ENCODE measurements at regions not wholly inside any gene's neighbourhood (a gene's known extent, or its start where the extent isn't known, plus 50 kb on each side); places are given as distances from the start of the nearest gene placed in this dataset.

- TF ChIP-seq EP300 (IDR thresholded peaks at IDR 0.05) (no peak), POLR2AphosphoS5 (IDR thresholded peaks at IDR 0.05) (no peak), POLR2A (IDR thresholded peaks at IDR 0.05) (no peak), CTCF (IDR thresholded peaks at IDR 0.05) (no peak)
- WGBS, 2 donors (ENCODE audit: low coverage in 1 of 2), result 67 to 95% methylated on average over 4 to 10 of the region's 11 CpGs
- H3K9me3 ChIP-seq, result peaks cover 0 to 12% (median 0%) of the 10 kb centered on the region in 3 donors
- no peak for ATAC-seq
- H3K27ac ChIP-seq, result no peak overlapping the region
- no peaks in the 10 kb centered on the region for H3K36me3 ChIP-seq
- no peaks in the 10 kb centered on the region for H3K4me1 ChIP-seq
- H3K27me3 ChIP-seq, result peaks cover 78% of the 10 kb centered on the region
- H3K4me3 ChIP-seq, result no peak overlapping the region
These were observed 82.1 kb upstream of the ZBTB40 start for GRCh38 chr1:22369294-22370189.

- peaks cover 0 to 12% (median 0%) of the 10 kb centered on the region in 3 donors for H3K9me3 ChIP-seq
- WGBS, 2 donors (ENCODE audit: low coverage in 1 of 2), result 46% methylated on average over 1 of the region's 1 CpG; no CpG with 5 or more reads in 1 of the 2 donors
These were observed 81.5 kb upstream of the ZBTB40 start for GRCh38 chr1:22370190-22370498.

GRCh38 chr1:22371408-22371807 is 80.2 kb upstream of the ZBTB40 start:
- no peaks in the 10 kb centered on the region for H3K36me3 ChIP-seq
- 82 to 87% methylated on average over 2 to 4 of the region's 5 CpGs for WGBS, 2 donors (ENCODE audit: low coverage in 1 of 2)
- H3K4me1 ChIP-seq, result no peaks in the 10 kb centered on the region
- no peak overlapping the region for H3K4me3 ChIP-seq
- ATAC-seq, result no peak
- H3K9me3 ChIP-seq, result peaks cover 0 to 12% (median 0%) of the 10 kb centered on the region in 3 donors
- TF ChIP-seq POLR2AphosphoS5 (IDR thresholded peaks at IDR 0.05), result no peak
- no peak for TF ChIP-seq EP300 (IDR thresholded peaks at IDR 0.05)
- no peak for TF ChIP-seq POLR2A (IDR thresholded peaks at IDR 0.05)
- TF ChIP-seq CTCF (IDR thresholded peaks at IDR 0.05), result no peak
- no peak overlapping the region for H3K27ac ChIP-seq
- peaks cover 71% of the 10 kb centered on the region for H3K27me3 ChIP-seq

More at GRCh38 chr1:22370190-22370498, 81.5 kb upstream of the ZBTB40 start:
- no peak overlapping the region for H3K27ac ChIP-seq
- H3K4me1 ChIP-seq, result no peaks in the 10 kb centered on the region
- H3K27me3 ChIP-seq, result peaks cover 78% of the 10 kb centered on the region
- no peak overlapping the region for H3K4me3 ChIP-seq
- H3K36me3 ChIP-seq, result no peaks in the 10 kb centered on the region
- ATAC-seq, result no peak
- TF ChIP-seq CTCF (IDR thresholded peaks at IDR 0.05) (no peak), POLR2AphosphoS5 (IDR thresholded peaks at IDR 0.05) (no peak), EP300 (IDR thresholded peaks at IDR 0.05) (no peak), POLR2A (IDR thresholded peaks at IDR 0.05) (no peak)

GRCh38 chr1:22373252-22373651 is 78.4 kb upstream of the ZBTB40 start:
- H3K27me3 ChIP-seq, result peaks cover 56% of the 10 kb centered on the region
- H3K4me1 ChIP-seq, result no peaks in the 10 kb centered on the region
- H3K27ac ChIP-seq, result no peak overlapping the region
- no peak for ATAC-seq
- H3K36me3 ChIP-seq, result no peaks in the 10 kb centered on the region
- no peak overlapping the region for H3K4me3 ChIP-seq
- H3K9me3 ChIP-seq, result peaks cover 0 to 12% (median 0%) of the 10 kb centered on the region in 3 donors
- TF ChIP-seq CTCF (IDR thresholded peaks at IDR 0.05) (no peak), EP300 (IDR thresholded peaks at IDR 0.05) (no peak), POLR2AphosphoS5 (IDR thresholded peaks at IDR 0.05) (no peak), POLR2A (IDR thresholded peaks at IDR 0.05) (no peak)

GRCh38 chr1:22374001-22374400 is 77.7 kb upstream of the ZBTB40 start:
- H3K4me1 ChIP-seq, result no peaks in the 10 kb centered on the region
- no peaks in the 10 kb centered on the region for H3K36me3 ChIP-seq
- H3K27me3 ChIP-seq, result peaks cover 51% of the 10 kb centered on the region
- WGBS, 2 donors (ENCODE audit: low coverage in 1 of 2), result 63 to 86% methylated on average over 1 of the region's 1 CpG
- TF ChIP-seq EP300 (IDR thresholded peaks at IDR 0.05) (no peak), CTCF (IDR thresholded peaks at IDR 0.05) (no peak), POLR2A (IDR thresholded peaks at IDR 0.05) (no peak), POLR2AphosphoS5 (IDR thresholded peaks at IDR 0.05) (no peak)
- H3K4me3 ChIP-seq, result no peak overlapping the region
- H3K27ac ChIP-seq, result no peak overlapping the region
- no peak for ATAC-seq
- H3K9me3 ChIP-seq, result peaks cover 0 to 12% (median 0%) of the 10 kb centered on the region in 3 donors

Measured in gastroesophageal sphincter (tissue), 4 donors.